Raji (cell line): ENCODE measurements at regions not wholly inside any gene's neighbourhood (a gene's known extent, or its start where the extent isn't known, plus 50 kb on each side); places are given as distances from the start of the nearest gene placed in this dataset.

Source experiments
- POLR2A ChIP-seq: IDR thresholded peaks from 2 replicates; pipeline ENCODE4 v1.6.1; 2011; ENCODE audit warnings: low read depth, low read length, control low read depth; ENCODE audit not compliant: insufficient read depth

DNA sequence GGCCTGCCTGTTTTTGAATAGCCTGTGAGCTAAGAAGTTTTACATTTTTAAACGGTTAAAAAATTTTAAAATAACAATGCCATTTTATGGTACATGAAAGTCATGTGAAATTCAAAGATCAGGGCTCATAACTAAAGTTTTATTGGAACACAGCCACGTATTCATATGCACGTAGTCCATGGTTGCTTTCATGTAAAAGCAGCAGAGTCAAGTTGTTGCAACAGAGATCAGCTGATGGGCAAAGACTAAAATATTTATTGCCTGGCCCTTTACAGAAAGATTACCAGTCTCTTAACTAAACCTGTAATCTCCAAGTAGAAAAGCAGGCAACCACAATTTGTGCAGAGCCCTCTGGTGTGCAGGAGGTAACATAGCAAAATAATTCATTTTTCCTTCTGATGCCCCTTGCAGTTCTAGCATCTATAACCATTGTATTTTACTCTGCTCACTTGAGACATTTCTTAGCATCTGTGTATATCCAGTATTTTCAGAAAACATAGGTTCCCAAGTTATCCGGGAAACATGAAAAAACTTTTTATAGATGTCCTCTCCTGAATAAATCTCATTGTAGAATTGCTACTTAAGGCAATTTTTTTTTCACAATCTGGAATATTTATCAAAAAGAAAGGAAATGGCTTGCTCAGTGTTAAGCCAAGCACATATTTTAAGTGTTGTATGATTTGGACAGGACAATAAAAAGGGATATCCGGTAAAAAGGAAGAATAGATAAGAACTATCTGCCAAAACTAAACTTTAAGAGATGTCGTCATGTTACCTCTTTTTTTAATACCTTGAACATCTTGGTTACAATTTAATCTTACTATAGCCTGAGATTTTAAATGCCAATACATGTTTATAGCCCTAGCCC lies 430.8 kb downstream of the PLPP3 start:
- TF ChIP-seq POLR2A: no peak

DNA sequence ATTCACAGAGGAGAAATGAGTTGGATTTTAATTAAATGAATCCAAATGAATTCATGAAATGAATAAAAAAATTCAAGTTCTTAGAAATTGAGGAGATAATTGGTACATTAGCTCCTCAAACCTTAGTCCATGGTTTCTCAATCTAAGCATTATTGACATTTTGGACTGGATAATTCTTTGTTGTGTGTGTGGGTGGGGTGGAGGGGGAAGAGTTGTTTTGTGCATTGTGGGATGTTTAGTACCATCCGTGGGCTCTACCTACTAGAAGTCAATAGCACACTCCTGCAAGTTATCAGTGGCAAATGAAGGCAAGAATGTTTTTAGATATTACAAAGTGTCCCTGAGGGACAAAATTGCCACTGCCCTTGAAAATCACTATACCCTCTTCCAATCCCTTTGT lies 431.9 kb downstream of the PLPP3 start:
- TF ChIP-seq POLR2A: no peak

GRCh38 chr1:56147034-56147433 lies 432.3 kb downstream of the PLPP3 start:
- TF ChIP-seq POLR2A: no peak

DNA sequence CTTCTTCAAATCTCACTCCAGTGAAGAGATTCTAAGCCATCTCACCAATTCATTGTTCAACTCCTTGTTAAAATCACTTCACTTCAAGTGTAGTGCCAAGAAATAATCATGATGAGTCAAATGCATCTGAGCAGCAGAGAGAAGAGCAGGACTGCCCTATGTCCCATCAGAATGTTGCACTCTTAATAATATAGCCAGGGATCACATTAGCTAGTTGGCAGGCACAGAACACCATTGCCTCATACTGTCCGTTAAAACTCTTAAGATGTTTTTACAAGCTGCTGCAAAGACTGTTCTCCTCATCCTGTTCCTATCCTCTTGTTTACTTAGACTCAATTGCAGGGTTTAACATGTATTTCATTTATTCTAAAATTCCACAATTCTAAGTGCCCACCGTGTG lies 432.9 kb downstream of the PLPP3 start:
- TF ChIP-seq POLR2A: no peak

GRCh38 chr1:56145581-56145980 lies 433.8 kb downstream of the PLPP3 start:
- no peak for TF ChIP-seq POLR2A

- no peak for TF ChIP-seq POLR2A
These were observed 437.1 kb downstream of the PLPP3 start for GRCh38 chr1:56142301-56142700.

- TF ChIP-seq POLR2A: no peak
These were observed 439.5 kb downstream of the PLPP3 start for GRCh38 chr1:56139836-56140235.

DNA sequence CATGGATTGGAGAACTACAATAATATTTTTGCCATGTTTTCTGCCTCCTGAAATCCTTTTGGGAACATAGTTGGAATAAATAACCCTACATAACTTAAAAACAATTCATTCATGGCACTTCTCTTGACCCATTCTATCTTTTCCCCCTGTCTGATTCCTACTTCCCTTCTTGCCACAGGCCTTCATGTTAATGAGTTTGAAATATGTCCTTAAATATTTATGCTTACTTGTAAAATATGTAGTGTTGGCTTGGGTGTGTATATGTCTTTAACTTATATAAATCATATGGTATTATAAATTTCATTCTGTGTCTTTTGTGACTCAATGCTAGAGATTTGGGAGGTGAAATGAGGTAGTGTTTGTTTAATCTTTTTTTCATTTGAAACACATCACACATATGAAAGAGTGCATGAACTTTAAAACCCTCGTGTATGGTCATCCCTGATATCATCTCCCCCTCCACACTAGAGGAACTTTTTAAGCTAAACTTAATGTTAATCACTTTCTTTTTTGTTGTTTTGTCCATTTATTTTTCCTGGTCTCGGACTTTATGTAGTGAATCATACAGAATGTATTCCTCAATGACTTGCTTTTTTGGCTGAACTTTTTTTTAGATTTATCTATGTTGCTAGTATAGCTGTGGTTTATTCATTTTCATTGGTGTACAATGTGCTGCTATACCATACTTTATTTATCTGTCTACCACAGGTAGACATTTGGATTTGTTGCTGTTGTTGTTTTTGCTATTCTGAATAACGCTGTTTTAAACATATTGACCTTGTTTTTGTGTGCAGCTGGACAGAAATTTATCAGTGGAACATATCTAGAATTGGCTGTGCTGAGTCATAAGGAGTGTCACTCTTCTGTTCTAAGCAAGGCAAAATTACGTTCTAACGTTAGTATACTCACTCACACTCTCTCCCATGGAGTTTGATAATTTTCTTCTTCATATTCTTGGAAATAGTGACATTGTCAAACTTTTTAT lies 441.6 kb downstream of the PLPP3 start:
- no peak for TF ChIP-seq POLR2A

DNA sequence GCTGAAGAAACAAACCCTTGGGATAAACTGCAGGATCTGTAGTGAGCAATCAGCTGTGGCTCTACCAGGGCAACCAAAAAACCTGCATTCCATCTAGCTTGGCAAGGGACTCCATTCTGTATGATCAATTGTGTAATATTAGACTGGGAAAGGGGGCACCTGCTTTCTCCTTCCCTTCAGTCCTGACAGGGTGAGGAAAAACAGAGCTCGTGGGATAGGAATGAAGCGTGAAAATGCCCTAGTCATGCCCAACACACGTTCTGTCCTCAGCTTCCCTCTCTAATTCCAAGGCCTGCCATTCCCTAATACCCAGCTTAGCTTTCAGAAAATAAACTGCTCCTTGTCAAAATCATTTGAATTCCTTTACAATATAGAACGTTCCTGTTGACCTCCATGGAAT lies 442.3 kb downstream of the PLPP3 start:
- no peak for TF ChIP-seq POLR2A

- no peak for TF ChIP-seq POLR2A
These were observed 443.6 kb downstream of the PLPP3 start for GRCh38 chr1:56135864-56136147.

DNA sequence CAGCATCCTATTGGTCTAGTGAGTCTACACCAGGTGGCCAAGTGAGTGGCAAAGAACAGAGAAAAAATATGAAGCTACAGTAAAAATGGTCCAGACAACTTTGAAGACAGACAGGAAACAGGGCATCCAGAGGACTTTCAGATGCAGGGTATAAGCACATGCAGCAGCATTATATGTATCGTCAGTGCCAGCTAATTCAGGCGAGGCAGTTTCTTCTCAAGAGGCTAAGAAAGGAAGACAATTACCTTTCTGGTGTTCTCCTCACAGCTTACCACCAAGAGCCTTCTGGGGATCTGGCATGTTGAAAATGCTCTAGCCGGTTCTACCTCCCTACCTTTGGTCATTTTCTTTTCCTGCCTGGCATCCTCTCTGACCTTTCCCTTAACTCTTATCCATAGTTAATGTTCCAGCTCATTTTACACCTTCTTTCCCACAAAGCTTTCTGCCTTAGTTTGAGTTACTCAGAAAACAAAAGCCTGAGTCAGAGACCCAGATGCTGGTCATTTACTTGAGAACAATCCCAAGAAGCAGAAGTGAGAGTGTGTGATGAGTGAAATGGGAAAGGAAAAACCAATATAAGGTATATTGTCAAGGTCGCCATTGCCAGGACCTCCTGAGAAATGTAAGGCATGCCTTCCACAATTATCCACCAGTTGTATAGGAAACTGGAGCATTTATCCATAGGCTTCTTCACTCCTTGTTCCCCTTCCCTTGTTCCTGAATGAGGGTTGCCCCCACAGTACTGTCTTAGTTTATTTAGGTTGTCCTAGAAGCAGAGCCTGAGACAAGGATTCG lies 444.1 kb downstream of the PLPP3 start:
- TF ChIP-seq POLR2A: no peak

DNA sequence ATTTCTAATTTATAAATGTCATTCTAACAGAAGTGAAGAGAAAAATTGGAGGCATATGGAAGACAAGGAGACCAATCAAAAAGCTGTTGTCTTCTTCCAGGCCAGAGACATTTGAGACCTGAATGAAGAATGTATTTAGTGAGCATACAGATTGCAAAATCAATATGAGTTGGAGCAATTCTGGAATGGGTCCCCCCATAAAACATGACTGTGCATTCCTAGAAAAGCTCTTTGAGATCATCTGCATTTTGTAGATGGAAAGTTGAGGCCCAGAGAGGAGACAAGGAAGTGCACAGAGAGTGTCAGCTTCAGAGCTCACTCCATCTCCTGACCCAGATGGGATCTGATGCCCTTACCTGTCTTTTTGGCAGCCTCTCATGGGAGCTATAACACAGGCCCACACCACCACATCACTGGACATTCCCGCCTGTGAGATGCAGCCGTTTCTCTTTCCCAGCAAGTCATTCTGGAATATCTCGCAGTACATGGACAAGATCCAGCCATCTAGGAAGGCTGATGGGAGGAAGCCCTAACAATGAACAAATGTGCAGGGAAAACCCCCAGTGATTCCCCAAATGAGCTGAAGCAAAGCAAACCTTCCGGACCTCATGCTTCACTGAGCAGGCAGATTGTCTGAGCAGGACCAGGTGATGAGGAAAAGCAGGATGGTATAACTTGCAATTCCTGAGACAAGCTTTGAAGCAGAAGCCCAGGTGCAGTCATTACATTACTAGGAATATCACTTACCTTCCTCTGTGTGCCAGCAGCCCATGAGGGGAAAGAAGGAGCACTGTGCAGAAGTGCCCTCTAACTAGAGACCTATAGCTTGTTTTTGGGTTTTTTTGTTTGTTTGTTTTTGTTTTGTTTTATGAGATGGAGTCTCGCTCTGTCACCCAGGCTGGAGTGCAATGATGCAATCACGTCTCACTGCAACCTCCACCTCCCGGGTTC lies 445.6 kb downstream of the PLPP3 start:
- no peak for TF ChIP-seq POLR2A

DNA sequence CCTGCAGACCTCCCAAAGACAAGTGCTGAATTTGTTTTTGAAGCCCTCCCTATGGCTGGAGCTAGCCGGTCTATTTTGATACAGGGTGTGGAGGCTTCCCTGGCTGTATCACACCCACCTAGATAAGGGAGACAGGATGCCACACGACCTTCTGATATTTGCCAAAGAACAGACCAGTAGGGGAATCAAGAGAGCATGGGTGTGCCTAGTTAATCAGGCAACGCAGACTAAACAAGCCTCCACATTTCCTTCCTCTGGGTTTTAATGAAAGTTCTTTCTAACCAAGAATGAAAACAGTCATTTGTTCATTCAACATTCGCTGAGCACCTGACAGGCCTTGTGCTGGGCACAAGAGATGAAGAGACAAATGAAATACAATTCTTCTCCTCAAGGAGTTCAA lies 446.8 kb downstream of the PLPP3 start:
- no peak for TF ChIP-seq POLR2A

DNA sequence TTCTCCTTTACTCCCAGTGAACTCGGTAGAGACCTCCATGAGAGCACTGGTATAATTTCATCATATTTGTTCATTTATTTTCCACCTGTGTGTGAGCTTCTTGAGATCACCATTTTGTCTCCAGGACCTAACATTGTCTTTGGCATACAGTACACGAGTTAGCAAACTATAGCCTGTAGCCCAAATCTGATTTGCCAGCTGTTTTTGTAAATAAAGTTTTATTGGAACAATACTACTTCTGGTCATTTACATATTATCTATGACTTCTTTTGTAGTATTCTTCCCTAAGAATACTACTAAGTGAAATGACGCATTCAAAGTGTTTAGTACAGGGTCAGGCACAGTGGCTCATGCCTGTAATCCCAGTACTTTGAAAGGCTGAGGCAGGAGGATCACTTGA lies 449.5 kb downstream of the PLPP3 start:
- no peak for TF ChIP-seq POLR2A

DNA sequence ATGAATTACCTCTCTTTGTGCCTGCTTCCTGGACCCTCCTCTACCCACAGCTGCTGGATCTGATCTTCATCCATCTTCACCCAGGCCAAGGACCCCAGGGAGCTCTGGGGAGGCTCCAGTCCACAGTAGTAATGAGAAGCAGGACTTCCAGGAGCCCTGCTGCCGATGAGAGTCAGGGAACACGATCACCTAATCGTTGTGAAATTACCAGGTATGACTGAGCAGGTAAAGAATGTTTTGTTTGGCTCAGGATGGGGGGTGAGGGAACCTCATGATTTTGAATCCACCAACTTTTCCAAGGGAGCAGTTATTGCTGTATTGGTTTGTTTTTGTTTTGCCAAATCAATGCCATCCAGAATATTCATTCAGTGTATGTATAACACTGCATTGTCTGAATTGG lies 454.0 kb downstream of the PLPP3 start:
- no peak for TF ChIP-seq POLR2A

GRCh38 chr1:56123826-56124225 lies 455.5 kb downstream of the PLPP3 start:
- TF ChIP-seq POLR2A: no peak
